Astrocyte of the spinal cord (primary cell): ENCODE measurements at regions not wholly inside any gene's neighbourhood (a gene's known extent, or its start where the extent isn't known, plus 50 kb on each side); places are given as distances from the start of the nearest gene placed in this dataset.

Source experiments
- DNase-seq: peaks from one replicate; pipeline ENCODE4 v3.0.0; 2011; ENCODE audit warnings: low read depth, low spot score
- H3K4me3 ChIP-seq: 2 replicates; pipeline ENCODE4 v1.5.1; 2011; ENCODE audit warnings: low read depth, mild to moderate bottlenecking, low read length, moderate library complexity
- in situ Hi-C: cut with HindIII; loops from 2 replicates; pipeline ENCODE4 v1.10.0; 2017; ENCODE audit warnings: low sequenced_read_pairs
- TF ChIP-seq, protein P1 (sequence below): IDR thresholded peaks from 2 replicates; pipeline ENCODE4 v1.5.1; 2012; ENCODE audit warnings: low read depth, mild to moderate bottlenecking, low read length, inconsistent platforms

DNA sequence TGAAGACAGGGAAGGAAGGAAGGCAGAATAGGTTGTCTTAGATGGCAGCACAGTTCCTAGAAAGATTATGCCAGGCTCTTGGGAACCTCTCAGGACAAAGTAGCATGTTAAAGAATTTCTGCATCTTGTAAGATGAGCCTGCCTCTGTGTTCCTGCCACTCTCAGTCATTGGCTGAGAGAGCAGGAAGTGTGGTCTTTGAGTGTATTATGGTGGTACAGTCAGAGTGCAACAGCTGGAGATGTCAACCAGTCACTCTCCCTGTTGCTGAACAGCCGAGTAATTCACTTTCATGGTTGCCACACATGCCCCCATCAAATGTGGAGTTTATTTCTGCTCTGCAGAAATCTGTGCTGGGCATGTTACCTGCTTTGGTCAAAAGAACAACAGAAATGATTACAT is 659.6 kb upstream of the RIOK2 start:
- in situ Hi-C loops: no loop called here
- no peak for DNase-seq

DNA sequence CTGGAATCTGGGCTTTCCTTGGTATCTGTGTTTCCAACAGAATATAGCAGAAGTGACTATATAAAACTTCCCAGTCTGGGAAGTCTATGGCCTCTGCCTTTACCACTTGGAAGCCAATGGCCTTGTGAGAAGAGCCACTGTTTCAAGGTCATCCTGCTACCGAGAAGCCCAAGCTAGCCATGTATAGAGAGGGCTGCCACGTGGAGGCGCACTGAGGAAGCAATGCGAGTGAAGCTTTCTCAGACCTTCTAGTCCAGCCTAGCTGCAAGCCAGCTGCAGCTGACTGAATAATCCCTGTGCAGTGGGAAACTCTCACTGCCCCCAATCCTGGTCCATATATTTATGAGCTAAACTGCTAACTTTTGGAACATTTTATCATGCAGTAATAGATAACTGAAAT is 661.8 kb upstream of the RIOK2 start:
- DNase-seq: no peak
- H3K4me3 ChIP-seq: no peak overlapping the region
- TF ChIP-seq, protein P1, sequence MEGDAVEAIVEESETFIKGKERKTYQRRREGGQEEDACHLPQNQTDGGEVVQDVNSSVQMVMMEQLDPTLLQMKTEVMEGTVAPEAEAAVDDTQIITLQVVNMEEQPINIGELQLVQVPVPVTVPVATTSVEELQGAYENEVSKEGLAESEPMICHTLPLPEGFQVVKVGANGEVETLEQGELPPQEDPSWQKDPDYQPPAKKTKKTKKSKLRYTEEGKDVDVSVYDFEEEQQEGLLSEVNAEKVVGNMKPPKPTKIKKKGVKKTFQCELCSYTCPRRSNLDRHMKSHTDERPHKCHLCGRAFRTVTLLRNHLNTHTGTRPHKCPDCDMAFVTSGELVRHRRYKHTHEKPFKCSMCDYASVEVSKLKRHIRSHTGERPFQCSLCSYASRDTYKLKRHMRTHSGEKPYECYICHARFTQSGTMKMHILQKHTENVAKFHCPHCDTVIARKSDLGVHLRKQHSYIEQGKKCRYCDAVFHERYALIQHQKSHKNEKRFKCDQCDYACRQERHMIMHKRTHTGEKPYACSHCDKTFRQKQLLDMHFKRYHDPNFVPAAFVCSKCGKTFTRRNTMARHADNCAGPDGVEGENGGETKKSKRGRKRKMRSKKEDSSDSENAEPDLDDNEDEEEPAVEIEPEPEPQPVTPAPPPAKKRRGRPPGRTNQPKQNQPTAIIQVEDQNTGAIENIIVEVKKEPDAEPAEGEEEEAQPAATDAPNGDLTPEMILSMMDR: no peak
- in situ Hi-C loops: no loop called here

More for the DNA sequence above, 659.6 kb upstream of the RIOK2 start:
- H3K4me3 ChIP-seq: no peak overlapping the region
- TF ChIP-seq, protein P1: no peak

DNA sequence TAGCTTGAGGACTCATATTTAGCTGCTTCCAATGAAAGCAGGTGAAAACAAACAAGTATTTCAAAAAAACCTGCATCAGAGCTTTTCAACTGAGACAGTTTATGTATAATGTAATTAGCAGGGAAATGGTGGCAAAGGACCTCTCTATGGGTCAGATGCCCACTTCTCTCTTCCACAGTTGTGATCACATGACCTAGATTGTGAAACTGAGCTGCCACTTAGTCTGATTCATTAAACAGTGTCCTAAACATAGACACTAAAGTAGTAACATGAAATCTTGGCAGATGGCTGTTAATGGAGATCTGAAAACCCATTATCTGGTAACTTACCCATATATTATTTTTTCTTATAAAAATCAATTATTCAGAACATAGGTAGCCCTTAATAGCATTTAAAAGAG is 663.6 kb upstream of the RIOK2 start:
- DNase-seq: no peak
- TF ChIP-seq, protein P1: no peak
- no peak overlapping the region for H3K4me3 ChIP-seq

DNA sequence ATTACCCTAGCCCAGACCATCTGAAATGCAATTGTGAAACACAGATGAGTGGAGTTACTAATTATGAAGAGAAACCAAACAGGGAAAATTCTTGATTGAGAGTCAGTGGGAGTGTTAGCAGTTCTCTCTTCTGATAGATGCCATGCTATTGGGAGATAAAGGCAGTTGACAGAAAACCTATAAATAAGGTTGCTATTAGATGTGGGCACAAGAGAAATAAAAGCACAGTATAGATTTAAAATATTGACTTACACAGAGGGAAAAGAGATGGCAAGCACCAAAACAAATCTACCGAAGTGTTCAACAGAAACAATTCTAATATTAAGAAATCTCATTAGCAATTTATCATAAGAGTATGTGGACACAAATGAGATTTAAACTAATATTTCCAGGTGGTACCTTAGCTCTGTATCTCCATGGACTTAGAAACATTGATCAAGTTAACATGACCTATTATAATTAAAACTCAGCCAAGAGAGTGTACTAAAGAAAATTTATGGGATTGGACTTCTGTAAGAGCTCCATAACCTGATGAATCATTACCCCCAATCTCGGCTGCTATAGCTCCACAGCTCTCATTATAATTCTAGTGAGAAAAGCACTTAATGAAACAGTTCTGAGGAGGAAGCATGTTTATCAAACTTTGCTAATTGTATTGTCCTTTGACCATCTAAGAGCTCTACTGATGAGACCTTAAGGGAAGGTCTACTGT is 665.0 kb upstream of the RIOK2 start:
- H3K4me3 ChIP-seq: no peak overlapping the region
- in situ Hi-C loops: no loop called here
- TF ChIP-seq, protein P1: no peak
- DNase-seq: no peak

More for the DNA sequence above, 663.6 kb upstream of the RIOK2 start:
- in situ Hi-C loops: no loop called here

DNA sequence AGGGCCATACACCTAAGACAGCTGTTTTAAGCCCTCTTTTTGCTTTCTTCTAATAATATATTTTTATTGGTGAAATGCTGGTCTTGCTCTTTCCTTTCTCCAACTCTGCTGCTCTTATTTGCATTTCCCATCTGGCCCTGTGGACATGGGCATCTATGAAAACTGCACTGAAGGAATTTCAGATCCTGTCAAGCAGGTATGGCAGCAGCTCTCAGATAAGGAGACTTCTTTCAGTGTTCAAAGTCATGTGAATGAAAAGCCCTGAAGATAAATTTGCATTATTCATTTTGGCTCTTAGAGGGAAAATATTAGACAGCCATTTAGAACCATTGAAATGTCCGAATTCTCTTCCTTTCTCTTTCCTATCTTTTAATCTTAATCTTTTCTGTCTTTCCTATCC is 668.0 kb upstream of the RIOK2 start:
- TF ChIP-seq, protein P1: no peak

DNA sequence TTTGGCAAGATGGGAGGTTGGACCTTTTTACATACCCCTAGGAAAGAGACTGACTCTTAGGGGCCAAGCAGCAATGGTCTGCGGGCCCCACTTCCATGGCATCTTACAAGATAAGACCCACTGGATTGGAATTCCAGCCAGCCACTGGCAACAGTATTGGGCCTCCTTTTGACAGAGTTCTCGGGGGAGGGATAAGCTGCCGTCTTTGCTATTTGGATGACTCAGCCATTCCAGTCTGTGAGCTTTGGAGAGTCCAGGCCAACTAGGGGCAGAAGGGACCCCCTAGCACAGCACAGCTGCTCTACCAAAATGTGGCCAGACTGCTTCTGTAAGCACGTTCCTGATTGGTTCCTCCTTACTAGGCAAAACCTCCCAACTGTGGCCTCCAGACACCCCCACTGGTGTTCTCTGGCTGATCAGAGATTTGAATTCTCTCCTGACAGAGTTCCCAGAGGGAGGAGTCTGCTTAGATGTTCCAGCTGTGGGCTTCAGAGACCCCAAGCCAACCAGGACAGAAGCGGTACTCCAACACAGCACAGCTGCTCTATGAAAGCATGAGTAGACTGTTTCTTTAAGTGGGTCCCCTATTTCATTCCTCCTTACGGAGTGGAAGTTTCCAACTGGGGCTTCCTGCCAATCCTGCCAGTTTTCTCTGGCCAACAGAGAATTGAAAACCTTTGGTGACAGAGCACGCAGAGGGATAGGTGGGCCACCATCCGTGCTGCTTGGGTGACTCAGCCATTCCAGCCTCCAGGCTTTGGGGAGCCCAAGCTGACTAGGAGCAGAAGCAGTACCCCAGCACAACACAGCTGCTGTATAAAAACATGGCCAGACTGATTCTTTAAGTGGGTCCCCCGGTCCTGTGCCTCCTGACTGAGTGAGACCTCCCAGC is 672.1 kb upstream of the RIOK2 start:
- in situ Hi-C loops: no loop called here
- peak; percentile 56 for DNase-seq
- TF ChIP-seq, protein P1: no peak
- H3K4me3 ChIP-seq: no peak overlapping the region

More for the DNA sequence above, 668.0 kb upstream of the RIOK2 start:
- DNase-seq: no peak
- no peak overlapping the region for H3K4me3 ChIP-seq
- in situ Hi-C loops: no loop called here
